ENCODE measurements at regions not wholly inside any gene's neighbourhood (a gene's known extent, or its start where the extent isn't known, plus 50 kb on each side); places are given as distances from the start of the nearest gene placed in this dataset.

DNA sequence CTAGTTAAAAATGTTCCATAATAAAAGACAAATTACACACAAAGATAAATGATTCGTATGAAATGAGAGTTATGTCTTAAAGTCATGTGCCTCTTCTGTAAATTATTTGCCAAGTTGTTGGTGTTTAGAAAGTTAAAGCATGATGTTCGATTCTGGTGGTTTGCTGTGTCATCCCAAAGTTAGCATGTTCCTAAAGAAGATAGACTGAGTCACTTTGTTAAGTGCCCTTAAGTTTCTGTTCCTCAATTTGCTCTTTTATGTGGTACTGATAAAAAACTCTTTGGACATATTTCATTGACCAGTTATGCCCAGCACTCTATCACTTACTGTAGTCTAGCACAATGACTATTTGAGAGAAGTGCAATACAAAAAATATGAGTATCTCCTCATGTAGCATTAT is 366.9 kb upstream of the ZNF608 start:
- Mint-ChIP-seq H3K36me3 (ENCODE audit: insufficient read depth) (no peaks in the 10 kb centered on the region), H3K27me3 (no peaks in the 10 kb centered on the region), H3K9me3 (ENCODE audit: low read depth) (no peaks in the 10 kb centered on the region), H3K4me1 (ENCODE audit: low read depth) (peaks cover 4% of the 10 kb centered on the region), H3K4me3 (ENCODE audit: low read depth) (no peak overlapping the region), H3K27ac (no peak overlapping the region)
- no peak for DNase-seq (ENCODE audit: low spot score, unreplicated experiment)
- TF ChIP-seq, protein P1, sequence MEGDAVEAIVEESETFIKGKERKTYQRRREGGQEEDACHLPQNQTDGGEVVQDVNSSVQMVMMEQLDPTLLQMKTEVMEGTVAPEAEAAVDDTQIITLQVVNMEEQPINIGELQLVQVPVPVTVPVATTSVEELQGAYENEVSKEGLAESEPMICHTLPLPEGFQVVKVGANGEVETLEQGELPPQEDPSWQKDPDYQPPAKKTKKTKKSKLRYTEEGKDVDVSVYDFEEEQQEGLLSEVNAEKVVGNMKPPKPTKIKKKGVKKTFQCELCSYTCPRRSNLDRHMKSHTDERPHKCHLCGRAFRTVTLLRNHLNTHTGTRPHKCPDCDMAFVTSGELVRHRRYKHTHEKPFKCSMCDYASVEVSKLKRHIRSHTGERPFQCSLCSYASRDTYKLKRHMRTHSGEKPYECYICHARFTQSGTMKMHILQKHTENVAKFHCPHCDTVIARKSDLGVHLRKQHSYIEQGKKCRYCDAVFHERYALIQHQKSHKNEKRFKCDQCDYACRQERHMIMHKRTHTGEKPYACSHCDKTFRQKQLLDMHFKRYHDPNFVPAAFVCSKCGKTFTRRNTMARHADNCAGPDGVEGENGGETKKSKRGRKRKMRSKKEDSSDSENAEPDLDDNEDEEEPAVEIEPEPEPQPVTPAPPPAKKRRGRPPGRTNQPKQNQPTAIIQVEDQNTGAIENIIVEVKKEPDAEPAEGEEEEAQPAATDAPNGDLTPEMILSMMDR (IDR thresholded peaks at IDR 0.05; ENCODE audit: unreplicated experiment), result no peak

DNA sequence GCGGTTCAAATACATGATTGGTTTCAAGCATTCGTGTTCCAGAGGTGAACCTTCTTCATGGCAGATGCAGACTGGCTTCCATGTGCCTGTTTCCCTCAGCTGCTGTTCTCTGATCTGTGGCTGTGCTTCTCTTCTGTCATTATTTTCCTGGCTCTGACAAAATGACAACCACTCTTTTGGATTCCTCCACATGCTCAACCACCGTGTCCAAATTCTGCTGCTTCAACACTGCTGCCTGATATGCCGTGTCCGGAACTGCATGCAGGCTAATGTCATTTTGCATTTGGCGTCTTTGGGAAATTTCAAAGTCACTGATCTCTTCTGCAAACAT is 368.7 kb upstream of the ZNF608 start:
- H3K4me1 Mint-ChIP-seq (ENCODE audit: low read depth), result peaks cover 4% of the 10 kb centered on the region
- no peaks in the 10 kb centered on the region for H3K27me3 Mint-ChIP-seq
- no peak overlapping the region for H3K27ac Mint-ChIP-seq
- TF ChIP-seq, protein P1 (IDR thresholded peaks at IDR 0.05; ENCODE audit: unreplicated experiment), result no peak
- H3K9me3 Mint-ChIP-seq (ENCODE audit: low read depth), result no peaks in the 10 kb centered on the region
- H3K36me3 Mint-ChIP-seq (ENCODE audit: insufficient read depth), result no peaks in the 10 kb centered on the region
- H3K4me3 Mint-ChIP-seq (ENCODE audit: low read depth), result no peak overlapping the region
- no peak for DNase-seq (ENCODE audit: low spot score, unreplicated experiment)

DNA sequence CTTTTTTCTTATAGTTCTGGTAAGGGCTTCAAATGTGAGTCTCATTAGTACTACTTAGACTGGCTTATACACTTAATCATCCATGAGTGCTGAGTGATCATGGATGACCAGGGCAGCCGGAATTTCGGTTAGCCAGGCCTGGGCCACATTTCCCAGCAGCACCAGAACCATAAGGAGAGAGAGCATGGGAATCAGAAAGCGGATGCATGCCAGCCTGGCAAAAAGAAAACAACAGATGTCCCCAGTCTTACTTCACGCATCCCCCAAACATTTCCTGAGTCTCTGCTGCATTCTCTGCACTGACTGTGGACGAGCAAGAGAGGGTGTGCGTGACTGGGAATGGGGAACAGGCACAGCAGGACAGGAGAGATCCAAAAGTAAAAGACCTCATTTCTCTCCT is 371.1 kb upstream of the ZNF608 start:
- Mint-ChIP-seq H3K4me3 (ENCODE audit: low read depth) (no peak overlapping the region), H3K27ac (no peak overlapping the region), H3K4me1 (ENCODE audit: low read depth) (peaks cover 4% of the 10 kb centered on the region), H3K9me3 (ENCODE audit: low read depth) (no peaks in the 10 kb centered on the region), H3K27me3 (no peaks in the 10 kb centered on the region), H3K36me3 (ENCODE audit: insufficient read depth) (no peaks in the 10 kb centered on the region)
- DNase-seq (ENCODE audit: low spot score, unreplicated experiment), result no peak
- TF ChIP-seq, protein P1 (IDR thresholded peaks at IDR 0.05; ENCODE audit: unreplicated experiment), result no peak

DNA sequence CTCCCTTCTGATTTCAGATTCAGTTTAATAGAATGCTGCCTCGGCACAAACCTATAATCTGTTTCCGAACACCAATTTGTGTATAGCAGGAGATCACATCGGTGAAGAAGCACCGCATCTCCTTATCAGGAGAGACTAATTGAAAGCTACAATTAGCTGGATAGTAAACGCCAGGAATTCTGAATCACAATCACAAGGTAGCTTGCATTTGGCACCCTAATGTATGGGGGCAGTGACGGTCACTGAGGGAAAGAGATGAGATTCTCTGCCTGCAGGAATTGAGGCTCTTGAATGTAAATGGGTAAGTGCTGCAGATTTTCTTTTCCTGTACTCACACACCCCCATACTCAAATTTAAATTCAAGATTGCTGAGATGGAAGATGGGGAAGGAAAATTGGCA is 373.6 kb upstream of the ZNF608 start:
- H3K36me3 Mint-ChIP-seq (ENCODE audit: insufficient read depth), result no peaks in the 10 kb centered on the region
- TF ChIP-seq, protein P1 (IDR thresholded peaks at IDR 0.05; ENCODE audit: unreplicated experiment), result no peak
- no peak for DNase-seq (ENCODE audit: low spot score, unreplicated experiment)
- H3K4me1 Mint-ChIP-seq (ENCODE audit: low read depth), result peaks cover 5% of the 10 kb centered on the region
- H3K27ac Mint-ChIP-seq, result no peak overlapping the region
- no peaks in the 10 kb centered on the region for H3K9me3 Mint-ChIP-seq (ENCODE audit: low read depth)
- no peak overlapping the region for H3K4me3 Mint-ChIP-seq (ENCODE audit: low read depth)
- H3K27me3 Mint-ChIP-seq, result no peaks in the 10 kb centered on the region

DNA sequence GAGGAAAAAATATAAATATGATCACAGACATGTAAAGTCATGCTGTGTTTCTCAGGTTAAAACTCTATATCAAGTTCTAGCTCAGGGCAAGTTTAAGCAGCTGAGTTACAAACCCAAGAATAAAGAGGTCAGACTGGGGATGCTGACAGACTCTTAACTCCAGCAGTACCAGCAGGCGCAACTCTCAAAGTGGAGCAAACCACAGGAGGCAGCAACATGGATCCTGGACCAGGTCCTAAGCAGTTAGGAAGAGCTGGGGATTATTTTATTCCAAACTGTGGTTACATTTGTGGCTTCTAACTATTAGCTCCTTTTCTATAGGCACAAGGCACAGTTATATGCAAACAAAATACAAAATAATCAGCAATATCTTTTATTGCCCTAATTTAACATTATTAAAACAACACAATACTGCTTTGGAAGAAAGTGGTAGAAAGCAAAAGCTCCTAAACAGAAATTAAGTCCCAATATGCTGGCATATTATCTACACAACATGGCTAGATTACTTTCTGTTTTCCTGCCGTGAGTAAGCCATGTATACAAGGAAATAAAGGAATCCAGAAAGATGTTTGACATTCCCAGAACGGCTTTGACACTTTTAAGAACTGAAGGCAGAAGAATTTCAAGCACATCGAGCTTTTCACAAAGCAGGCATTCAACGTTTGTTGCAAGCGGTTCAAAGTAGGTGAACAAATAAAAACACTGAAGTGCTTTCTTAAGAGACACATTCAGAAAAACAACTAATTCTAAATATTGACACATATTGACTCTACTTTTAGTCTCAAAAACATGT is 378.8 kb upstream of the ZNF608 start:
- no peaks in the 10 kb centered on the region for H3K36me3 Mint-ChIP-seq (ENCODE audit: insufficient read depth)
- H3K4me3 Mint-ChIP-seq (ENCODE audit: low read depth), result no peak overlapping the region
- TF ChIP-seq, protein P1 (IDR thresholded peaks at IDR 0.05; ENCODE audit: unreplicated experiment), result no peak
- peaks cover 6% of the 10 kb centered on the region for H3K9me3 Mint-ChIP-seq (ENCODE audit: low read depth)
- H3K27me3 Mint-ChIP-seq, result no peaks in the 10 kb centered on the region
- DNase-seq (ENCODE audit: low spot score, unreplicated experiment), result no peak
- peaks cover 9% of the 10 kb centered on the region for H3K4me1 Mint-ChIP-seq (ENCODE audit: low read depth)
- H3K27ac Mint-ChIP-seq, result no peak overlapping the region
